ACC112 (cell line): ENCODE measurements at regions not wholly inside any gene's neighbourhood (a gene's known extent, or its start where the extent isn't known, plus 50 kb on each side); places are given as distances from the start of the nearest gene placed in this dataset.
A peak's percentile ranks its signal among the peaks of the same experiment; 100 is the strongest.

Source experiments
- H2AFZ ChIP-seq: fragments of 200-600 bp; sonication (generic); one replicate; pipeline ENCODE4 v1.6.0; 2017; ENCODE audit warnings: antibody characterized with exemption, low read length; ENCODE audit not compliant: unreplicated experiment
- H3K27ac ChIP-seq: fragments of 200-600 bp; sonication (generic); 2 replicates; pipeline ENCODE4 v1.5.1; 2014; ENCODE audit warnings: low read depth, mild to moderate bottlenecking, antibody characterized with exemption, low read length, moderate library complexity
- H3K27me3 ChIP-seq: fragments of 200-600 bp; sonication (generic); 2 replicates; pipeline ENCODE4 v1.6.1; 2014; ENCODE audit warnings: mild to moderate bottlenecking, antibody characterized with exemption, low read length, moderate library complexity, mixed read lengths; ENCODE audit not compliant: insufficient read depth
- H3K36me3 ChIP-seq: fragments of 200-600 bp; sonication (generic); 2 replicates; pipeline ENCODE4 v1.6.1; 2016; ENCODE audit warnings: mild to moderate bottlenecking, antibody characterized with exemption, low read length, moderate library complexity, mixed read lengths; ENCODE audit not compliant: insufficient read depth
- H3K4me1 ChIP-seq: fragments of 200-600 bp; sonication (generic); one replicate; pipeline ENCODE4 v1.6.1; 2016; ENCODE audit warnings: low read length, mixed read lengths; ENCODE audit not compliant: insufficient read depth, unreplicated experiment, control insufficient read depth
- H3K4me3 ChIP-seq: fragments of 200-600 bp; sonication (generic); 2 replicates; pipeline ENCODE4 v1.5.1; 2014; ENCODE audit warnings: mild to moderate bottlenecking, low read depth, low read length
- H3K79me2 ChIP-seq: fragments of 200-600 bp; sonication (generic); one replicate; pipeline ENCODE4 v1.6.0; 2016; ENCODE audit warnings: low read length; ENCODE audit not compliant: control insufficient read depth, unreplicated experiment, insufficient read depth

- H3K4me3 ChIP-seq, result no peak overlapping the region
- H3K27me3 ChIP-seq, result no peaks in the 10 kb centered on the region
- no peak overlapping the region for H3K27ac ChIP-seq
- H3K79me2 ChIP-seq, result no peaks in the 10 kb centered on the region
- no peak overlapping the region for H2AFZ ChIP-seq
- peaks cover 14% of the 10 kb centered on the region for H3K4me1 ChIP-seq
- no peaks in the 10 kb centered on the region for H3K36me3 ChIP-seq
Observed at GRCh38 chr6:47404435-47404834, 73.2 kb upstream of the CD2AP start.

- no peaks in the 10 kb centered on the region for H3K27me3 ChIP-seq
- no peaks in the 10 kb centered on the region for H3K36me3 ChIP-seq
- no peak overlapping the region for H2AFZ ChIP-seq
- H3K79me2 ChIP-seq, result no peaks in the 10 kb centered on the region
- peaks cover 14% of the 10 kb centered on the region for H3K4me1 ChIP-seq
- H3K4me3 ChIP-seq, result no peak overlapping the region
- no peak overlapping the region for H3K27ac ChIP-seq
Observed at GRCh38 chr6:47405273-47405672, 72.3 kb upstream of the CD2AP start.

- Histone ChIP-seq H2AFZ (no peak overlapping the region), H3K36me3 (no peaks in the 10 kb centered on the region), H3K27ac (peak overlapping the region; percentile 54), H3K79me2 (no peaks in the 10 kb centered on the region), H3K4me1 (peaks cover 14% of the 10 kb centered on the region), H3K27me3 (no peaks in the 10 kb centered on the region), H3K4me3 (no peak overlapping the region)
Observed at GRCh38 chr6:47407300-47408281, 70.0 kb upstream of the CD2AP start.

GRCh38 chr6:47413752-47414422, 63.7 kb upstream of the CD2AP start:
- Histone ChIP-seq H3K27ac (peak overlapping the region; percentile 81), H3K79me2 (no peaks in the 10 kb centered on the region), H3K36me3 (no peaks in the 10 kb centered on the region), H3K4me3 (peak overlapping the region; percentile 77), H2AFZ (peak overlapping the region; percentile 100), H3K27me3 (no peaks in the 10 kb centered on the region), H3K4me1 (peaks cover 12% of the 10 kb centered on the region)

GRCh38 chr6:47414423-47415167, 63.0 kb upstream of the CD2AP start:
- peak overlapping the region; percentile 100 for H2AFZ ChIP-seq
- no peaks in the 10 kb centered on the region for H3K79me2 ChIP-seq
- H3K27ac ChIP-seq, result peak overlapping the region; percentile 81

GRCh38 chr6:47416396-47417345, 60.9 kb upstream of the CD2AP start:
- peaks cover 19% of the 10 kb centered on the region for H3K4me1 ChIP-seq

More at GRCh38 chr6:47414423-47415167, 63.0 kb upstream of the CD2AP start:
- Histone ChIP-seq H3K27me3 (no peaks in the 10 kb centered on the region), H3K4me3 (peak overlapping the region; percentile 77), H3K4me1 (peaks cover 12% of the 10 kb centered on the region), H3K36me3 (no peaks in the 10 kb centered on the region)

GRCh38 chr6:47419621-47420020, 58.0 kb upstream of the CD2AP start:
- H3K4me1 ChIP-seq, result peaks cover 14% of the 10 kb centered on the region
- H2AFZ ChIP-seq, result peak overlapping the region; percentile 45

More at GRCh38 chr6:47416396-47417345, 60.9 kb upstream of the CD2AP start:
- H3K4me3 ChIP-seq, result no peak overlapping the region
- no peaks in the 10 kb centered on the region for H3K79me2 ChIP-seq
- no peaks in the 10 kb centered on the region for H3K36me3 ChIP-seq
- no peak overlapping the region for H3K27ac ChIP-seq
- no peaks in the 10 kb centered on the region for H3K27me3 ChIP-seq
- H2AFZ ChIP-seq, result no peak overlapping the region

GRCh38 chr6:47420394-47421371, 56.9 kb upstream of the CD2AP start:
- no peaks in the 10 kb centered on the region for H3K36me3 ChIP-seq
- H3K79me2 ChIP-seq, result no peaks in the 10 kb centered on the region
- 0 out of 2 replicates have a peak overlapping the region, but pooled peaks have one; percentile 34 for H3K4me3 ChIP-seq
- H3K27ac ChIP-seq, result no peak overlapping the region
- peaks cover 7% of the 10 kb centered on the region for H3K4me1 ChIP-seq
- peak overlapping the region; percentile 4 for H2AFZ ChIP-seq
- no peaks in the 10 kb centered on the region for H3K27me3 ChIP-seq

More at GRCh38 chr6:47419621-47420020, 58.0 kb upstream of the CD2AP start:
- Histone ChIP-seq H3K79me2 (no peaks in the 10 kb centered on the region), H3K27me3 (no peaks in the 10 kb centered on the region), H3K4me3 (no peak overlapping the region), H3K36me3 (no peaks in the 10 kb centered on the region), H3K27ac (no peak overlapping the region)

GRCh38 chr6:47423079-47423478, 54.5 kb upstream of the CD2AP start:
- H3K36me3 ChIP-seq, result no peaks in the 10 kb centered on the region

More at GRCh38 chr6:47423079-47423478, 54.5 kb upstream of the CD2AP start:
- H3K4me1 ChIP-seq, result peaks cover 7% of the 10 kb centered on the region
- H2AFZ ChIP-seq, result no peak overlapping the region
- H3K27me3 ChIP-seq, result no peaks in the 10 kb centered on the region
- H3K4me3 ChIP-seq, result no peak overlapping the region
- H3K79me2 ChIP-seq, result no peaks in the 10 kb centered on the region
- H3K27ac ChIP-seq, result no peak overlapping the region
